Right hindlimb (tissue), 1 donor: ENCODE measurements at regions not wholly inside any gene's neighbourhood (a gene's known extent, or its start where the extent isn't known, plus 50 kb on each side); places are given as distances from the start of the nearest gene placed in this dataset.
"Not testable (repeated sequence)": the region's sequence is repeated elsewhere in the genome, so short reads cannot be mapped to it uniquely, and the experiment has no call there.

ENCODE experiments used
- DNase-seq: peaks from one replicate; pipeline ENCODE4 v3.0.0-alpha.2; 2018

GRCh38 chr3:159859424-159859823 is 129.2 kb upstream of the IL12A start:
- DNase-seq: no peak

- DNase-seq: no peak
Measured at GRCh38 chr3:159859836-159860235, 128.8 kb upstream of the IL12A start.

- peak; percentile 70 for DNase-seq
Measured at GRCh38 chr3:159860269-159861116, 128.1 kb upstream of the IL12A start.

GRCh38 chr3:159861369-159861987 is 127.2 kb upstream of the IL12A start:
- DNase-seq: no peak

GRCh38 chr3:159865041-159865579 is 123.5 kb upstream of the IL12A start:
- DNase-seq: no peak

GRCh38 chr3:159866201-159866746 is 122.4 kb upstream of the IL12A start:
- no peak for DNase-seq

GRCh38 chr3:159867372-159867771 is 121.3 kb upstream of the IL12A start:
- no peak for DNase-seq

GRCh38 chr3:159870723-159871122 is 117.9 kb upstream of the IL12A start:
- no peak for DNase-seq

GRCh38 chr3:159872374-159873109 is 116.1 kb upstream of the IL12A start:
- DNase-seq: no peak

- DNase-seq: no peak
Measured at GRCh38 chr3:159875116-159875515, 113.5 kb upstream of the IL12A start.

GRCh38 chr3:159877924-159878323 is 110.7 kb upstream of the IL12A start:
- DNase-seq: no peak

GRCh38 chr3:159879146-159879545 is 109.5 kb upstream of the IL12A start:
- no peak for DNase-seq

- no peak for DNase-seq
Measured at GRCh38 chr3:159879598-159879997, 109.0 kb upstream of the IL12A start.

GRCh38 chr3:159881208-159881607 is 107.4 kb upstream of the IL12A start:
- DNase-seq: no peak

GRCh38 chr3:159881828-159882309 is 106.8 kb upstream of the IL12A start:
- no peak for DNase-seq

- no peak for DNase-seq
Measured at GRCh38 chr3:159882367-159882766, 106.3 kb upstream of the IL12A start.

- DNase-seq: no peak
Measured at GRCh38 chr3:159882790-159883779, 105.5 kb upstream of the IL12A start.

GRCh38 chr3:159884661-159885402 is 103.8 kb upstream of the IL12A start:
- no peak for DNase-seq

- DNase-seq: no peak
Measured at GRCh38 chr3:159886050-159886449, 102.6 kb upstream of the IL12A start.

GRCh38 chr3:159886530-159886929 is 102.1 kb upstream of the IL12A start:
- DNase-seq: not testable (repeated sequence)

- DNase-seq: no peak
Measured at GRCh38 chr3:159887168-159887567, 101.5 kb upstream of the IL12A start.
